HG03159 (cell line): ENCODE measurements at regions not wholly inside any gene's neighbourhood (a gene's known extent, or its start where the extent isn't known, plus 50 kb on each side); places are given as distances from the start of the nearest gene placed in this dataset.

Experiments
- ATAC-seq: cut with Tn5 transposase; IDR thresholded peaks from one replicate; pipeline ENCODE4 v1.9.1; 2021; ENCODE audit warnings: mild to moderate bottlenecking, moderate library complexity; ENCODE audit not compliant: unreplicated experiment

- no peak for ATAC-seq
Measured at GRCh38 chr3:102176333-102177050, 258.3 kb upstream of the ZPLD1 start.

GRCh38 chr3:102177075-102177755 is 257.6 kb upstream of the ZPLD1 start:
- no peak for ATAC-seq

GRCh38 chr3:102178817-102179216 is 256.0 kb upstream of the ZPLD1 start:
- no peak for ATAC-seq

GRCh38 chr3:102179326-102180177 is 255.3 kb upstream of the ZPLD1 start:
- ATAC-seq, result peak; percentile 67

- peak; percentile 20 for ATAC-seq
Measured at GRCh38 chr3:102180280-102180931, 254.4 kb upstream of the ZPLD1 start.

GRCh38 chr3:102181175-102181920 is 253.5 kb upstream of the ZPLD1 start:
- ATAC-seq, result no peak

GRCh38 chr3:102182162-102182561 is 252.7 kb upstream of the ZPLD1 start:
- no peak for ATAC-seq

- ATAC-seq, result no peak
Measured at GRCh38 chr3:102183186-102183585, 251.6 kb upstream of the ZPLD1 start.

GRCh38 chr3:102183623-102184022 is 251.2 kb upstream of the ZPLD1 start:
- ATAC-seq, result no peak

GRCh38 chr3:102189541-102189940 is 245.3 kb upstream of the ZPLD1 start:
- no peak for ATAC-seq

GRCh38 chr3:102189956-102190723 is 244.7 kb upstream of the ZPLD1 start:
- ATAC-seq, result no peak

- ATAC-seq, result no peak
Measured at GRCh38 chr3:102192575-102192974, 242.2 kb upstream of the ZPLD1 start.

GRCh38 chr3:102193255-102193654 is 241.6 kb upstream of the ZPLD1 start:
- no peak for ATAC-seq

GRCh38 chr3:102194001-102194400 is 240.8 kb upstream of the ZPLD1 start:
- ATAC-seq, result no peak

GRCh38 chr3:102194760-102195159 is 240.1 kb upstream of the ZPLD1 start:
- no peak for ATAC-seq

- no peak for ATAC-seq
Measured at GRCh38 chr3:102195198-102195948, 239.4 kb upstream of the ZPLD1 start.

GRCh38 chr3:102200126-102200525 is 234.7 kb upstream of the ZPLD1 start:
- no peak for ATAC-seq

GRCh38 chr3:102200560-102200959 is 234.3 kb upstream of the ZPLD1 start:
- no peak for ATAC-seq

- ATAC-seq, result no peak
Measured at GRCh38 chr3:102205647-102206046, 229.2 kb upstream of the ZPLD1 start.
